M059J (cell line): ENCODE measurements at regions not wholly inside any gene's neighbourhood (a gene's known extent, or its start where the extent isn't known, plus 50 kb on each side); places are given as distances from the start of the nearest gene placed in this dataset.

Experiments used
- DNase-seq: peaks from one replicate; pipeline ENCODE4 v3.0.0-alpha.2; 2012; ENCODE audit warnings: low read depth

DNA sequence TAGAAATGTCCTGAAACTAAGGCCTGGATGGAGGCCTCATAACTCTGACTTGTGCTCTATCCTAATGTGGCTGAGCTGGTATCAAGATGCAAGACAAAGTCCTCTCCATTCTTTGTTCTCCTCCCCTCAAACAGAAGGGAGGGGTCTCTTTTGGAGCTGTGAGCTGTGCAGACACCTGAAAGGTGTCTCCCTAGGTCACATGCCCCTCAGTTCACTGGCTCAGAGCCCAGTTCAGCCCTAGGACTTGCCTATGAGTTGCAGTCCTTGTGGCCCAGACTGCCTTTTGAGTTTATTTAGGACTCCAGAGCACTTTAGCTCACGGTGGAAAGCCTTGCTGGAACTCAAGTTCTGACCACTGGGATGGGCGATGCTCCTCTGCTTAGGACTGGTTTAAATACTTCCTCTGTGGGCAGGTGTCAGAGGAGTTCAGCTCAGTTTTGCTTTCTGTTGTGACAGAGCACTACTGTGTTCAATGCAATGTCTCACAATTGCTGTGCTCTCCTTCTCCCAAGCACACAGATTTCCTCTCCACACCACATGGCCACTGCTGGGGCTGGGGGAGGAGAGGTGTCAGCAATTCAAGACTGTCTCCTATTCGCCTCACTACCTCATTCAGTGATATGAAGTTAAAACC lies 84.8 kb upstream of the ZNF827 start:
- DNase-seq: no peak

DNA sequence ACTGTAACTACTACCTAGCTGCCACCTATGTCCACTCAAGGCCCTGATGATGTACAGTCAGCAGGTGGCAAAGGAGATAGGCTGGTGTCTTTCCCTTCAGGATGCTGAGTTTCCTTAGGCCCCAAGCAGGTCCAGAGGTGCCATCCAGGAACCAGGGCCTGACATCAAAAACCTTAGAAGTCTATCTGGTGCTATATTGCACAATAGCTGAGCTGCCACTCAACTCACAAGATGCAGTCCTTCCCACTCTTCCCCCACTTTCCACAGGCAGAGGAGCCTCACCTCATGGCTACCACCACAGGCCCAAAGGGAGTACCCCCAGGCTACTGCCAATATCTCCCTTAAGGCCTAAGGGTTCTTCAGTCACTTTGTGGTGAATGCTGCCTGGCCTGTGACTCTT lies 83.9 kb upstream of the ZNF827 start:
- no peak for DNase-seq

GRCh38 chr4:146018247-146018646 lies 79.6 kb upstream of the ZNF827 start:
- no peak for DNase-seq

GRCh38 chr4:146004730-146005129 lies 66.1 kb upstream of the ZNF827 start:
- DNase-seq: no peak

GRCh38 chr4:145988628-145989027 lies 50.0 kb upstream of the ZNF827 start:
- DNase-seq: no peak
